NCI-H2171 treated with DMSO at 0.1 percent for 48 hours (cell line): ENCODE measurements at regions not wholly inside any gene's neighbourhood (a gene's known extent, or its start where the extent isn't known, plus 50 kb on each side); places are given as distances from the start of the nearest gene placed in this dataset.
A peak's percentile ranks its signal among the peaks of the same experiment; 100 is the strongest.
"Not testable (repeated sequence)": the region's sequence is repeated elsewhere in the genome, so short reads cannot be mapped to it uniquely, and the experiment has no call there.

ENCODE experiments used
- DNase-seq: peaks from one replicate; lab custom pipeline; 2025; lab: John Stamatoyannopoulos, UW

DNA sequence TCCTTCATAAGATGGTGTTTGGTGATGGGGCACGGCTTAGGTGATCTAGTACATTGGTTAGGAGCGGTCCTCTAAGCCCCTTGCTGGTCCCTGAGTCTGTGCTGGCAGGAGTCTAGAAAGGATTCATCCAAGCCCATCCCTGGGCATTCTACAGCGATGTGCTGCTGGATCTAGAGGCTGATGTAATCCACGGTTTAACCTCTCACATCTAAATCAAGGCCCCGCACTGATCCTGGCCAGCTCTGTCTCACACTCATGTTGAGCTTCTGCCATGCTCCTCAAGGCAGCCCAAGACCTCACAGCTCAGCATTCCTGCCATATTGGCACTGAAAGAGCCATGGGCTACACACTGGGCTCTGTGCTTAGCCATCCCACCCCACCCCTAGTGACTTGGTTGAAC, 664.8 kb downstream of the STK39 start:
- no peak for DNase-seq

DNA sequence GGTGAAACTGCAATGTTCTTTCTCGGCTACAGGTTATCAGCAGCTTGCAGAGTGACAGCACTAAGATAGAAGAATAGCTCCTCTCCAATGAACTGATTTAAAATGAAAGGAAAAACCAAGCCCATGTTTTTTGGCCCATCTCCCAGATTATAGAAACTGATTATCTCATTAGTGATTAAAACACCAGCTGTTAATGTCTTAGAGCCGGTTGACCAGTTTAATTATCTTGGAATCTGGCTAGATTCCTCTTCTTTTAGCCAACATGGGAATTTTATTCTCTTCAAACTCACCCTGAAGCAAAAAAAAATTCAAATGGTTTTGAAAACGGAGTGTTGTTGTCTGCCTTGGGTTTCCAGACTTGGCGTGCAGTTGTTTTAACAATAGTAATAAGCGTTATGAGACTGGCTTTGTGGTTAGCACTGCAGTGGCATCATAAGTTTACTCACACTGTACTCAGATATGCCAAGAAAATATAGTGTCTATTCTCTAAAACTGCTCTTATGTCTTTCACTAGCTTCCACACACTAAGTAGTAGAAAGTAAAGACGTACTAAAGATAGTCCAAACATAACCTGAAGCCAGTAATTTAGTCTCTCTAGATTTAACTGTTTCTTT, 665.3 kb downstream of the STK39 start:
- peak; percentile 89 for DNase-seq

DNA sequence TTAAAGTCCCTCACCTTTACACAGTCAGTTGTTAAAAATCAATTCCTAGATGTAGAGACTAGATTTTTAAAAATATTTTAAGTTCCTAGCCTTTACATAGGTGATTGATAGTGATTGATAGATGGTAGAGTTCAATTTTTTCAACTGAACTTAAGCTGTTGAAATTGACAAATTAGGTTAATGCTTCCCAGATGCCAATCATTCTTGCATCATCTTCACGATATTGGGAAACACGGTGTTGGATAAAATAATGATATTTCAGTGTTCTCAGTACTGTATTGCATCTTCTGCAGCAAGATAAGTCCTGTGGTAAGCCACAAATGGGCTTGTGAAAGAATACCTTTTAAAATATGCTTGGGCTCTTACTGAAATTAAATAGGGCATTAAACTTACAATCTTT, 667.6 kb downstream of the STK39 start:
- no peak for DNase-seq

DNA sequence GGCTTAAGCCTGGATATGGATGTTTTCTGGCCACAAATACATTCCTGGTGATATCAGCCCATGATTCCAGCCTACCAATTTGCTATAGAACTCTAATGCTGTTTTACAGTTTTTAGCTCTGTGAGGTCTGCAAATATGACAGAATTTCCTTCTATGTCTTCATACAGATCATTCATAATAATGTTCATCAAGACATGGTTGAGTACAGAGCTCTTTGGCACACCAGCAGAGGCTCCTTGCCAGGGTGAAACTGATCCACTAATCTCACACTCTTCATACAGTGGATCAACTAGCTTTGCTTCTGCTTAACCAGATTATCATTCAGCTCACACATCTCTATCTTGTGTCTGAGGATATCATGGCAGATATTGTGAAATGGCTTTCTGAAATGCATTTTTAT, 672.1 kb downstream of the STK39 start:
- DNase-seq, result no peak

DNA sequence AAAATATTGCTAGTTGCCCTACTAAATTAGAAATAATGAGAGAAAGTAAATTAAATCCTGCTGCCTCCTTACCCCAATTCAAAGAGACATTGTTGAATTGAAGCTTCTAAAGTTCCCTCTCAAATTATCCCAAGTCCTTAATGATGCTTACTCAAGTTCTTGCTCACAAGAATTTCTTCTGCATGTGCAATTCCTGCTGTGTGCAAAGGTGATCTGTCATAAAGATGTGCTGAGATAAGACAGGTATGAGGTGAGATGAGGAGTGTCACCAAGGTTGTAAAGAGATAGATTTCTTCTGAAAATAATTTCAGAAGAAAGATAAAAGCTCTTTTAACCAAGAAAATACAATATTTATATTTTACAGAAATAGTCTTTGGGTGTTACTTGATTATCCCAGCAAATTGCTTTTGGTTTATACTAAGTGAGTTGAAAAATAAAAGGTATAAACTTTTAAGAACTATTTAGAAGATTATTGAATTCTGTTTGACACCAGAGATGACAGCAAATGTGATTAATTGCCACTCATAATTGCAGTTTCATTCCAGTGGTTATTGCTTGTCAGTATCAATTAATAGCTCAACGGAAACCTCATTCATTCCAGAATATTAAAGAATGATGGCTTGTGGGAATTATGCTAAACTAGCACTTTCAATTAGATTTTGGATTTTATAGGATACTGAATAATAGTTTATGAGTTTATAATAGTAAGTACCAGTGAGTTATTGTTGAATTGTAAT, 674.3 kb downstream of the STK39 start:
- no peak for DNase-seq

DNA sequence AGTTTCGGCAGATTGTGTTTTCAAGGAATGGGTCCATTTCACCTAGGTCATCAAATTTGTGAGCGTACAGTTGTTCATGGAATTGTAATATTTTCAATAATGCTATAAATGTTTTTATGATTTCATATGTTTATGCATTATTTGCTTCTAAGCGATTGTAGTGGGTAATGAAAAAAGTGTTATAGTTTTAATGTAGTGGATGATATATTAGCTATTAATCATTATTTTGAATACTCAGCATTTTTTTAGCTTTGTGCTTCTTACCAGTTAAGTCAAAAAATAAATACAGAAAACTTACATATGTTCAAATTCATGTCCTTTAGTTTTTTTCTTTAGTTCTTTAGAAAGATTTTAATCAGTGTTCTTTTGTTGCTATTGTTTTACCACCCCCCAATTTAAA, 677.0 kb downstream of the STK39 start:
- no peak for DNase-seq

DNA sequence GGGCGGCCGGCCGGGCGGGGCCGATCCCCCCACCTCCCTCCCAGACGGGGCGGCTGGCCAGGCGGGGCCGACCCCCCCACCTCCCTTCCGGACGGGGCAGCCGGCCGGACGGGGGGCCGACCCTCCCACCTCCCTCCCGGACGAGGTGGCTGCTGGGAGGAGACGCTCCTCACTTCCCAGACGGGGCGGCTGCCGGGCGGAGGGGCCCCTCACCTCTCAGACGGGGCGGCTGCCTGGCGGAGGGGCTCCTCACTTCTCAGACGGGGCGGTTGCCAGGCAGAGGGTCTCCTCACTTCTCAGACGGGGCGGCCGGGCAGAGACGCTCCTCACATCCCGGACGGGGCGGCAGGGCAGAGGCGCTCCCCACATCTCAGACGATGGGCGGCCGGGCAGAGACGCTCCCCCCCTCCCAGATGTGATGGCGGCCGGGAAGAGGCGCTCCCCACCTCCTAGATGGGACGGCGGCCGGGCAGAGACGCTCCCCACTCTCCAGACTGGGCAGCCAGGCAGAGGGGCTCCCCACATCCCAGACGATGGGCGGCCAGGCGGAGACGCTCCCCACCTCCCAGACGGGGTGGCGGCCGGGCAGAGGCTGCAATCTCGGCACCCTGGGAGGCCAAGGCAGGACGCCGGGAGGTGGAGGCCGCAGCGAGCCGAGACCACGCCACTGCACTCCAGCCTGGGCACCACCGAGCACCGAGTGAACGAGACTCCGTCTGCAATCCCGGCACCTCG, 675.8 kb downstream of the XIRP2 start:
- not testable (repeated sequence) for DNase-seq

DNA sequence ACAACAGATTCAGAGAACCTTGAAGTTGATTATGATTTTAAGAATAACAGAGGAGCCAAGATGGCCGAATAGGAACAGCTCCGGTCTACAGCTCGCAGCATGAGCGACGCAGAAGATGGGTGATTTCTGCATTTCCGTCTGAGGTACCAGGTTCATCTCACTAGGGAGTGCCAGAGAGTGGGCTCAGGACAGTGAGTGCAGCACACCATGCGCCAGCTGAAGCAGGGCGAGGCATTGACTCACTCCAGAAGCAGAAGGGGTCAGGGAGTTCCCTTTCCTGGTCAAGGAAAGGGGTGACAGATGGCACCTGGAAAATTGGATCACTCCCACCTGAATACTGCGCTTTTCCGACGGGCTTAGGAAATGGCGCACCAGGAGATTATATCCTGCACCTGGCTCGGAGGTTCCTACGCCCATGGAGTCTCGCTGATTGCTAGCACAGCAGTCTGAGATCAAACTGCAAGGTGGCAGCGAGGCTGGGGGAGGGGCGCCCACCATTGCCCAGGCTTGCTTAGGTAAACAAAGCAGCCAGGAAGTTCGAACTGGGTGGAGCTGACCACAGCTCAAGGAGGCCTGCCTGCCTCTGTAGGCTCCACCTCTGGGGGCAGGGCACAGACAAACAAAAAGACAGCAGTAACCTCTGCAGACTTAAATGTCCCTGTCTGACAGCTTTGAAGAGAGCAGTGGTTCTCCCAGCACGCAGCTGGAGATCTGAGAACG, 670.2 kb downstream of the XIRP2 start:
- DNase-seq, result not testable (repeated sequence)

DNA sequence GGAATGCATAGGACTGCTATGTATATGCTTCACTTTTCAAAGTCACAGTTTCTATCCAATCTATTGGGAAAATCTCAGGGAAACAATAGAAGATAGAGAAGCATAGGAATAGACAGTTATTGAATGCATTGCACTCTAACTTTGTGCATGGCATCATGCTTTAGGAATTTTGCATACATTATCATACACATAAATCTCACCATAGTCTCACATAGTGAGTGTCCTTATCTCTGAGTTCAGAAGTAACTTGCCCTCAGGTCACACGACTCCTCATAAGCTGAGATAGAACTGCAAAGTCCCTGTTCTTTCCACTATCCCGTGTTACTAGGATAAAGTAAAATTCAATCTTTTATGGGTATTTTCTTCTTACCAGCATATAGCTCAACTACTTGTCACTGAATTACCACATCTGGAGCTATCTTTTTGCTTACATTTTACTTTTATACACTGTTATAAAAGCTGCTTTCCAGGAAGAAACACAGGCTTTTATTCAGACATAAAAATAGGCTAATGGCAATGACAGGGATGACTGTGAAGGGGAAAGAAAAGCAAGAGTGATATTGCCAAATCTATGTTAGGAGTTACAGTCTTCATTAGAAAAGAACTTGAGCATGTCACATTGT, 666.9 kb downstream of the XIRP2 start:
- DNase-seq, result no peak

DNA sequence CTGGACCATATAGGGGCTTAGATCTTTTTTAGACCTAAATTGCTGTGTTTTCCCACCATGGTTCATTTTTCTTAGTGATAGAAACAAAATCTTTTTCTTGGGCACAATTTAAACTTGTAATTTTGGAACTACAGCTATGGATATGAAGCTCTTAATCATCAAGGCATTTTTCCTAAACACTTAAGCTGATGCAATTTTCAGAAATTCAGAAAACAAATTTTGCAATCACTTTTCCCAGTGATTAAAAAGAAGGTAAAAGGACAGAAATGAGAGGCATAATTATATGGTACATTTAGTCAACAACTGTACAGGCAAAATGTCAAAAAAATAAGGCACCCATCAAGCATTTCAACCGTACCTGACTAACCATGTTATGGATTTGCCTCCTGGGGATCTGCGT, 665.4 kb downstream of the XIRP2 start:
- no peak for DNase-seq

DNA sequence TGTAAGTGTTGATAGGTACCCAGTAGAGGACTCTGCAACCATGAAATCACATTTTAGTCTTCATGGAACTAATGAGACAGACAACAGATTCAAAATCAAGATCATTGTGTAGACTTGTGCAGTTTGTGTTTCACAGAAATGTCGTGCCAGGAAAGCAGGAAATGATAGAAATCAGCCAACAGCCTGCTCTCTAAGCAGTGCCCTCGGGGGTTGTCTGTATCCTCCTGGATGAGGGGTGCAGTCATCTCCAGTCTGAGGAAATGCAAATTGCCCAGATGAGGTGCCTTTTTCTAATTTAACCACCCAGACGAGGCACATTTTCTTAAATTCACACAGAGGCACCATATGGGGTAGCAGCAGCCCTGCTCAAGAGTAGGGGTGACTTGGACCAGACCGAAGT, 663.1 kb downstream of the XIRP2 start:
- no peak for DNase-seq

DNA sequence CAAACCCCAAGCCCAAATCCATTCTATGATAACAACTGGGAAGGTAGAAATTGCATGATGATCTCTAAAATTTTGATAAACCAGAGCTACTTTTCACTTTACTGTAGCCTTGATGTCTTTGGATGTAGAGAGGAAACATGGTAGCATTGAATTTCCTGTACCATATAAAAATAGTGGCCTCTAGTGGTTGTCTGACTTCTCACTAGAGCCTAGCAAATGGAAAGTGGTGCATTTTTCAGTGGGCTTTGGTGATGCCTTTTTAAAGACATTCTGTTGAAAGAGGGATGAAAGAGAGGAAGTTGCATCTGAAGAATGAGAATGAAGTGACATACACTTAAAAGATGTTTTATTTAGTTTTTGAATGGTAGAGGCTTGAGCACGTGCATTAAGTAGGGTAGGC, 662.2 kb downstream of the XIRP2 start:
- peak; percentile 20 for DNase-seq

DNA sequence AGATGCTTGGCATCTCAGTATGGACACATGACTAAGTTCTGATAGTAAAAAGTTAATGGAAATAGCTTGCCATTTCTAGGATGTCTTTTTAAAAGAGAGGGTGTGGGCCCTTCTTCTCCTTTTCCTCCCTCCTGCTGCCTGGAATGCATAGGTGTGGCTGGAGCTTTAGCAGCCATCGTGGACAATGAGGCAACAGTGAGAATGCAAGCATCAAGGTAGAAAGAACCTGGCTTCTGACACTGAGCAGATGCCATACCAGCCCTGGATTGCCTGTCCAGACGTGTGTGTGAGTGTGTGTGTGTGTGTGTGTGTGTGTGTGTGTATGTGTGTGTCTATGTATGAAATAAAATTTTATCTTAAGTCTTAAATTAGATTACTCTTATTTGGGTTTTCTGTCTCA, 660.1 kb downstream of the XIRP2 start:
- no peak for DNase-seq

DNA sequence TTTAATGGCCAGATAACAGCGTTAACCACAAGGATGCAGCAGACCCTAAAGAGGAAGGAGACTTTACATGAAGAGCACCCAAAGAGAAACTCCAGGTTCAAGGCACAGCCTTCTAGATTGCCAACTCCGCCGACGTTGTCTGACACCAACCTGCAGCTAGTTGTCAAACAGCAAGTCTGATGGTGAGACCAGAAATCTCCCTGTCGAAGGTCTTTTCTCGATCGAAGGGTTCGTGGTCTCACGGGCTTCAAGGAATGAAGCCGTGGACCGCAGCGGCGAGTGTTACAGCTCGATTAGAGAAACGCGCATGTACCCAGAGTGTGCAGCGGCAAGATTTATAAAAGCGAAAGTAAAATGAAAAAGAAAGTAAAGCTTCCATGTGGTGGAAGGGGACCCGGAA, 656.3 kb downstream of the XIRP2 start:
- DNase-seq, result no peak

DNA sequence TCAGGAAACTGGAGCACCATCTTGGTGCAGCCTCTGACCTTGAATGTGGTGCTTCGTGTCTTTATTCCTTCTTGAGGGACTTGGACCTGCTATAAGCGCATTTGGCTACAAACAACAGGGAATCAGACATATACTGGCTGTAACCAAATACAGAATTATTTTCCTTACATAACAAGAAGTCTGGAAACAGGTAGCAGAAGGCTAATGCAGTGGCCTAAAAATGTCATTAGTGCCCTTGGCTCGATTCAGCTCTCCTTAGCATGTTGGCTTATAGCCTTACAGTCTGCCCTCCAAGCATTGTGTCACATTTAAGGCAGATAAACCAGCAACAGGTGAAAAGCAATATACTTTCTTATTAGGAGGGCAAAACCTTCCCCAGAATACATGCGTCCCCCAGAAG, 655.4 kb downstream of the XIRP2 start:
- DNase-seq, result no peak

DNA sequence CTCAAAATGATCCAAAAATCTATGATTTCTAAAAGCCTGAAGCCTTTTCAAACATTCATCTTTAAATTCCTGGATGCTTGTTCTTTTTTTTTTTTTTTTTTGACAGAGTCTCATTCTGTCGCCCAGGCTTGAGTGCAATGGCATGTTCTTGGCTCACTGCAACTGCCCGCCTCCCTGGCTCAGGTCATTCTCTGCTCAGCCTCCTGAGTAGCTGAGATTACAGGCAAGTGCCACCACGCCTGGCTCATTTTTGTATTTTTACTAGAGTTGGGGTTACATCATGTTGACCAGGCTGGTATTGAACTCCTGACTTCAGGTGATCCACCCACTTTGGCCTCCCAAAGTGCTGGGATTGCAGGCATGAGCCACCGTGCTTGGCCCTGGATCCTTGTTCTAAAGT, 649.5 kb downstream of the XIRP2 start:
- DNase-seq, result no peak

DNA sequence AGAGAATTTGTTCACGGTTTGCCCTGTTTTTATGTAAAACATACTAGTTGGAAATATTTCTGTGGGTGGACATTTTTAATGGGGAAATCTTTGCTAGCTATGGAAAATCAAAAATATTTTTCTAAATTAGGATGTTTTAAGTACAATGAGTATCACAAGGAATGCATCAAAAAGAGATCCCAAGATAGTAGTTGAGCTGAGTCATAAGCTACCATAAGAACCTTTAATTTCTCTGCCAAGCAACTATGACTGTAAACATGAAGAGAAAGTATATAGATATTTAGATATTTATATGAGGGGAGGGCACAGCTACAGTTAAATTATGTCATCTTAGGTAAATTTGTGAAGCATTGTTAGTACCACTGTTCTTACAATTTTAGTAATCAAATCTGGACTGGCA, 646.2 kb downstream of the XIRP2 start:
- no peak for DNase-seq

DNA sequence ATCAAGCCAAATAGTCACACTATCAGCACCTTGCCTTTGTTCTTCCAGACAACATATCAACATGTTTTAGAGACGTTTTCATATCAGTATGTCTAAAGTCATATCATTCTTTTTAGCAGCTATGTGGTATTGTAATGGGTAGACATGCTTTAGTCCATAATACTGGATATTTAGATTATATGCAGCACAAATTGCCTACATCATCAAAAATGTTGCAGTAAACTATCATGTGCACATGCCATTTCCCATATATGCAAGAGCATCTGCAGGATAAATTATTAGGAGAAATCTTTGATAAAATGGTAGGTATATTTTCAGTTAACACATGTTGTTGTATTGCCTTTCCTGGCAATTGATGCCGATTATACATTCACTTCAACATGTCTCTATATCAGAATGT, 636.5 kb downstream of the XIRP2 start:
- DNase-seq, result no peak

DNA sequence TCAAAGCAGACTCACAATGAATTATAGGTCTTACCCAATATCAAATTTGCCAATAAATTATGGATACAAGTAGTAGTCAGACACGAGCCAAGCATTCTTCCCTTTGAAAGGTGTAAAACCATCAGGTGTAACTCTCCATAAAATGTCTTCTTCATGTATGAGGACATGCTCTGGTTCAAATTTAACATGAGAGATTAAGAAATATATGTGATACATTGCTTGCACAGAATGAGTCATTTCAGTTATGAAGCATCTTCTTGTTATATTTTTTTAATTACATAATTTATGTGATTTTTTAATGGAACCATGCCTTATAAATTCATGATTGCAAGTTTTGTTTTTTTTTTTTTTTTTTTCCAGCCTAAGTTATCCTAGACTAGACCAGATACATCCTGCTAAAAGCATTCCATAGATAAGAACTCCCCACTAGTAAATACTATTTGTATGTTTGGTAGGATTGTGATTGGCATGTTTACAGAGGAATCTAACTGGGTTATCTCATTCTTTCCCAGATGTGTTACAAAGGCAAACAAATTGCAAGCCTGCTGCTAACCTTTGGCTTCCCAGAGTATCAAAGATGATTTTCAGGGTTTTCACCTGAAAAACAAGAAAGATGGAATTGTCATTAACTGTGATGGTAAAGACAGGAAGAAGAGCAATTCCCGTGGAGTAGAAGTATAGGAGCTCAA, 621.9 kb downstream of the XIRP2 start:
- DNase-seq, result no peak

DNA sequence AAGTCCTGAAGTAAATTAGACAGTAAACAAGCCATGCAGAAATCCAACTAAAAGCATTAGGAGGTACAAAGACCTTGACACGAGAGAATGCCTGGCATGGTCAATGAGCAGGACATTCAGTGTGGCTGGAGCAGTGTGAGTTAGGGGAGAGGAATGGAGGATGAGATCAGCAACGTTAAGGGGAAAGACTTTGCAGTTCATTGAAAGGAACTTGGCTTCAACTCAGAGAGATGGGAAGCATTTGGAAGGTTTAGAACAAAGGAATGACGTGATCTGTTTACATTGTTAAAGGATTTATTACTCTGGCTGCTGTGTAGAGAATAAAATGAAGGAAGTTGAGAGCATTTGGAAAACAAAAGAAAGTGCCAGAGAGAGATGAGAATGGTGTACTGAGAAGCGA, 621.3 kb downstream of the XIRP2 start:
- DNase-seq, result peak; percentile 25

DNA sequence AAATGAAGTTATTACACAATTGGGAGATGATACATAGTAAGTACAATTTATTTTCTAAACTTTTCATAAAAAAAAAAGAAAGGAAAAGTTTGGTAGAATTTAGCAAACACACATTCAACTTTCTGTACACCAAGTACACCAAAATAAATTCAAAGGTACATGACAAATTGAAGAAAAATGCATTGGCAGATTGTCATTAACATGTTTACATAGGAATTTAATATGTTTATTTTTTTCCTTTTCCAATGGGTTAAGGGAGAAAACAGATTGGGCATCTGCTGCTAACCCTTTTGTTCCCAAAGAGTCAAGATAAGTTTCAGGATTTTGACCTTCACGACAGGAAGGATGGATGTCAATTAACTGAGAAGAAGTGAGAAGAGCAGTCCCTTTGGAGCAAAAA, 620.4 kb downstream of the XIRP2 start:
- DNase-seq, result peak; percentile 64

DNA sequence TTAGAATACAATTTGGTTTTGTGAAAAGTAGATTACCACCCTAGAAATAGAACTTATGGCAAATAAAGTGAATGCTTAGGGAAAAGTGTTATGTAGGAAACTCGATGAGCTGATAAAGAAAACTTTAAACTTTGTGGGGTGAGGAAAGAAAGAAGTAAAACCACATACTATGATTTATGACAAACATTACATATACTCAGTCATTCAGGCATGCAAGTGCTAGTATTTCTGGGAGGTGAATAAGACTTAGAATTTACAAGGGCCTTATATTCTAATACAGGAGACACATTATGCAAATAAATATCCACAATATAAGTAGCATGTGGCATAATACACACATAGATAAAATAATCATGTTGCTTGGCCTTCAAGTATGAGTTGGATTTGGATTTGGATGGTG, 618.1 kb downstream of the XIRP2 start:
- no peak for DNase-seq
